GM12878 (cell line): ENCODE measurements at regions not wholly inside any gene's neighbourhood (a gene's known extent, or its start where the extent isn't known, plus 50 kb on each side); places are given as distances from the start of the nearest gene placed in this dataset.

Experiments
- ATAC-seq: fragments of 200-7000 bp; cut with Tn5 transposase; 3 replicates; pipeline ENCODE4 v1.9.1; 2020; ENCODE audit warnings: mild to moderate bottlenecking, moderate library complexity
- BruUV-seq: library from RNA; stranded (reverse); fragments of 400-500 nt; replicated peaks from 2 replicates; lab custom pipeline; 2021; lab: Mats Ljungman, UMichigan
- CTCF ChIA-PET: fragments of 300-600 bp; sonication (Branson Sonifier 250); formaldehyde crosslinking; extraction: SDS; loops from one replicate; lab custom pipeline; 2021; ENCODE audit warnings: inconsistent platforms; lab: Yijun Ruan, JAX
- POLR2A ChIA-PET: fragments of 350-600 bp; formaldehyde crosslinking; extraction: SDS; loops from one replicate; lab custom pipeline; 2021; ENCODE audit warnings: inconsistent platforms; lab: Charles Lee
- RAD21 ChIA-PET: fragments of 300-600 bp; sonication (Branson Sonifier 250); formaldehyde crosslinking; loops from one replicate; lab custom pipeline; 2023; ENCODE audit warnings: antibody characterized with exemption; ENCODE audit not compliant: unreplicated experiment; lab: Charles Lee
- SMC1A ChIA-PET: fragments of 300-600 bp; sonication (Branson Sonifier 250); formaldehyde crosslinking; loops from one replicate; lab custom pipeline; 2023; ENCODE audit not compliant: unreplicated experiment, uncharacterized antibody; lab: Charles Lee
- DNase-seq: peaks from one replicate; pipeline ENCODE4 v3.0.0-alpha.2; 2011; ENCODE audit warnings: low read depth, low spot score
- FAIRE-seq: peaks from 3 replicates; lab custom pipeline; 2011; peaks lifted over from hg19 to GRCh38; lab: Jason Lieb, UNC
- H2AFZ ChIP-seq: 2 replicates; pipeline ENCODE4 v1.6.0; 2011; ENCODE audit warnings: low read depth, low read length, control low read depth; ENCODE audit not compliant: control insufficient read depth
- H3K27ac ChIP-seq: 2 replicates; pipeline ENCODE4 v1.5.1; 2011; ENCODE audit warnings: control low read depth; ENCODE audit not compliant: control insufficient read depth, insufficient read depth
- H3K27me3 ChIP-seq, 2 experiments: replicated peaks in 1 of 2; 2 replicates each; pipeline versions ENCODE4 v1.6.0 to v1.6.1; 2011; ENCODE audit warnings: low read length in 1 of 2; ENCODE audit not compliant: control insufficient read depth in 2 of 2, insufficient read depth in 2 of 2
- H3K36me3 ChIP-seq, 2 experiments: 2 replicates each; pipeline ENCODE4 v1.5.1; 2011; ENCODE audit warnings: low read length in 1 of 2; ENCODE audit not compliant: control insufficient read depth in 2 of 2, insufficient read depth in 2 of 2
- H3K4me1 ChIP-seq: 2 replicates; pipeline ENCODE4 v1.6.1; 2011; ENCODE audit warnings: mild to moderate bottlenecking, low read length, moderate library complexity, mixed read lengths; ENCODE audit not compliant: control insufficient read depth, insufficient read depth
- H3K4me2 ChIP-seq: 2 replicates; pipeline ENCODE4 v1.6.0; 2011; ENCODE audit warnings: control low read depth; ENCODE audit not compliant: control insufficient read depth, insufficient read depth
- H3K4me3 ChIP-seq: fragments of 200-600 bp; sonication (generic); 2 replicates; pipeline ENCODE4 v1.5.1; 2016
- H3K79me2 ChIP-seq: 2 replicates; pipeline ENCODE4 v1.6.0; 2011; ENCODE audit warnings: low read length; ENCODE audit not compliant: control insufficient read depth, insufficient read depth
- H3K9ac ChIP-seq: 2 replicates; pipeline ENCODE4 v1.8.0; 2011; ENCODE audit warnings: low read length, control low read depth, mixed read lengths; ENCODE audit not compliant: control insufficient read depth, insufficient read depth
- H3K9me3 ChIP-seq: replicated peaks from 3 replicates; pipeline ENCODE4 v1.5.1; 2011; ENCODE audit warnings: mild to moderate bottlenecking, low read length; ENCODE audit not compliant: control insufficient read depth, insufficient read depth
- H4K20me1 ChIP-seq: 2 replicates; pipeline ENCODE4 v1.6.0; 2011; ENCODE audit not compliant: control insufficient read depth, insufficient read depth
- CHD1 ChIP-seq: IDR thresholded peaks from 2 replicates; pipeline ENCODE4 v1.6.1; 2012; ENCODE audit warnings: low read depth, low read length, improper control_type of control experiment
- KLF5 ChIP-seq: fragments of 450-650 bp; IDR thresholded peaks from 2 replicates; pipeline ENCODE4 v1.6.1; 2014; ENCODE audit warnings: mild to moderate bottlenecking; ENCODE audit not compliant: partially characterized antibody
- MTA2 ChIP-seq: fragments of 450-650 bp; IDR thresholded peaks from 2 replicates; pipeline ENCODE4 v1.6.1; 2016; ENCODE audit warnings: low read depth, mild to moderate bottlenecking, moderate library complexity
- NFXL1 ChIP-seq: fragments of 450-650 bp; IDR thresholded peaks from 2 replicates; pipeline ENCODE4 v1.6.1; 2017; ENCODE audit warnings: antibody characterized with exemption, mild to moderate bottlenecking, borderline replicate concordance
- NFYA ChIP-seq: IDR thresholded peaks from 2 replicates; pipeline ENCODE4 v1.6.1; 2011; ENCODE audit warnings: low read depth, mild to moderate bottlenecking, low read length, improper control_type of control experiment, borderline replicate concordance
- RAD51 ChIP-seq: fragments of 450-650 bp; IDR thresholded peaks from 2 replicates; pipeline ENCODE4 v1.6.1; 2016; ENCODE audit warnings: moderate library complexity, mild to moderate bottlenecking, inconsistent platforms
- SIN3A ChIP-seq: IDR thresholded peaks from 2 replicates; pipeline ENCODE4 v1.6.1; 2012; ENCODE audit warnings: low read depth, low read length, improper control_type of control experiment
- SREBF2 ChIP-seq: IDR thresholded peaks from 2 replicates; pipeline ENCODE4 v1.6.1; 2012; ENCODE audit warnings: mild to moderate bottlenecking, low read length
- YY1 ChIP-seq: IDR thresholded peaks from 2 replicates; pipeline ENCODE4 v1.6.1; 2011; ENCODE audit warnings: low read depth, mild to moderate bottlenecking, low read length
- ZNF622 ChIP-seq: fragments of 450-650 bp; IDR thresholded peaks from 2 replicates; pipeline ENCODE4 v1.6.1; 2017; ENCODE audit warnings: mild to moderate bottlenecking, inconsistent platforms
- WGBS: methylation state at CpG from one replicate; pipeline ENCODE4 v1.1.6; 2016; ENCODE audit warnings: low lambda C conversion rate; ENCODE audit not compliant: insufficient replicate concordance, insufficient coverage; ENCODE audit errors: missing lambda C conversion rate; 5-methylcytosine and 5-hydroxymethylcytosine counted together
- in situ Hi-C: fragments of 300-500 bp; cut with MboI; formaldehyde crosslinking; loops from 9 replicates; pipeline ENCODE4 v1.14.3; 2018; ENCODE audit warnings: mixed read lengths
- intact Hi-C: fragments of 100-400 bp; cut with micrococcal nuclease; formaldehyde crosslinking; loops from one replicate; pipeline ENCODE4 v1.14.2; 2022; ENCODE audit not compliant: unreplicated experiment
- TF ChIP-seq, protein P1 (sequence below): IDR thresholded peaks from 2 replicates; pipeline ENCODE4 v1.6.1; 2011; ENCODE audit warnings: borderline replicate concordance, low read depth, mild to moderate bottlenecking, moderate library complexity, low read length; ENCODE audit not compliant: insufficient read depth, poor library complexity, severe bottlenecking
- TF ChIP-seq, protein P2 (sequence below): fragments of 450-650 bp; IDR thresholded peaks from 2 replicates; pipeline ENCODE4 v1.6.1; 2017; ENCODE audit warnings: low read depth, mild to moderate bottlenecking, moderate library complexity

DNA sequence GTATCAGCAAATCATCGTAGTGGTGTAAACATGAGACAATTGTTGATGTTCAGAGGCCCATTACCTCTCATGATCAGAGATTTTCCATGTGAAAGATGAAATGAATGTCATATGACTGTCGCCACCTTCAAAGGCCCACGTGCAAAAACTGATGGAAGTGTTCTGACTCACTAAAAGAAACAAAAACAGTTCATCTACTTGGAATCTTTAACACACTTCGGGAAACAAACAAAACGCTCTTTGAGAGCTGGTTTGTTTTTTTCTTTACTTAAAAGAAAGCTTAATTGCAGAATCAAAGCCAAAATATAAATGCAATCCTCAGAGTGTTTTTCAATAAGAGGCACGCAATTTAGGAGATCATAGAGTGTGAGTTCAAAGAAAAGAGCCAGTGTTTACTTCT is 100.8 kb downstream of the PLPPR4 start:
- Histone ChIP-seq H3K9me3 (no peaks in the 10 kb centered on the region), H3K4me2 (no peak overlapping the region), H3K4me1 (no peaks in the 10 kb centered on the region), H3K9ac (no peak overlapping the region), H3K27me3 (no peaks in the 10 kb centered on the region), H3K36me3 (no peaks in the 10 kb centered on the region), H3K4me3 (no peak overlapping the region), H3K79me2 (no peaks in the 10 kb centered on the region), H3K27ac (no peak overlapping the region), H2AFZ (no peak overlapping the region), H4K20me1 (no peaks in the 10 kb centered on the region)
- ChIA-PET POLR2A (no interaction called here), CTCF (interaction anchor here (0.5 kb wide), 1 partner anchor 697 kb away, joined by 3 read pairs; no protein-coding TSS in a partner anchor), SMC1A (no interaction called here), RAD21 (no interaction called here)
- BruUV-seq = no TSS peak
- TF ChIP-seq, protein P1, sequence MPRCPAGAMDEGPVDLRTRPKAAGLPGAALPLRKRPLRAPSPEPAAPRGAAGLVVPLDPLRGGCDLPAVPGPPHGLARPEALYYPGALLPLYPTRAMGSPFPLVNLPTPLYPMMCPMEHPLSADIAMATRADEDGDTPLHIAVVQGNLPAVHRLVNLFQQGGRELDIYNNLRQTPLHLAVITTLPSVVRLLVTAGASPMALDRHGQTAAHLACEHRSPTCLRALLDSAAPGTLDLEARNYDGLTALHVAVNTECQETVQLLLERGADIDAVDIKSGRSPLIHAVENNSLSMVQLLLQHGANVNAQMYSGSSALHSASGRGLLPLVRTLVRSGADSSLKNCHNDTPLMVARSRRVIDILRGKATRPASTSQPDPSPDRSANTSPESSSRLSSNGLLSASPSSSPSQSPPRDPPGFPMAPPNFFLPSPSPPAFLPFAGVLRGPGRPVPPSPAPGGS = no peak
- TF ChIP-seq, protein P2, sequence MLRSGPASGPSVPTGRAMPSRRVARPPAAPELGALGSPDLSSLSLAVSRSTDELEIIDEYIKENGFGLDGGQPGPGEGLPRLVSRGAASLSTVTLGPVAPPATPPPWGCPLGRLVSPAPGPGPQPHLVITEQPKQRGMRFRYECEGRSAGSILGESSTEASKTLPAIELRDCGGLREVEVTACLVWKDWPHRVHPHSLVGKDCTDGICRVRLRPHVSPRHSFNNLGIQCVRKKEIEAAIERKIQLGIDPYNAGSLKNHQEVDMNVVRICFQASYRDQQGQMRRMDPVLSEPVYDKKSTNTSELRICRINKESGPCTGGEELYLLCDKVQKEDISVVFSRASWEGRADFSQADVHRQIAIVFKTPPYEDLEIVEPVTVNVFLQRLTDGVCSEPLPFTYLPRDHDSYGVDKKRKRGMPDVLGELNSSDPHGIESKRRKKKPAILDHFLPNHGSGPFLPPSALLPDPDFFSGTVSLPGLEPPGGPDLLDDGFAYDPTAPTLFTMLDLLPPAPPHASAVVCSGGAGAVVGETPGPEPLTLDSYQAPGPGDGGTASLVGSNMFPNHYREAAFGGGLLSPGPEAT = no peak
- no peak for TF ChIP-seq NFXL1
- TF ChIP-seq CHD1 = no peak
- no peak for TF ChIP-seq SREBF2
- no peak for TF ChIP-seq NFYA
- no peak for TF ChIP-seq ZNF622
- TF ChIP-seq SIN3A = no peak
- no peak for TF ChIP-seq RAD51
- no peak for TF ChIP-seq KLF5
- TF ChIP-seq MTA2 = no peak
- no peak for TF ChIP-seq YY1
- 23% methylated on average over 6 of the region's 6 CpGs for WGBS
- in situ Hi-C loops = no loop called here
- no peak for FAIRE-seq
- intact Hi-C loops = no loop called here
- no peak for DNase-seq
- no peak for ATAC-seq
